IgD-negative memory B cell (primary cell): ENCODE measurements at regions not wholly inside any gene's neighbourhood (a gene's known extent, or its start where the extent isn't known, plus 50 kb on each side); places are given as distances from the start of the nearest gene placed in this dataset.
"Not testable (repeated sequence)": the region's sequence is repeated elsewhere in the genome, so short reads cannot be mapped to it uniquely, and the experiment has no call there.

ENCODE experiments used
- H3K27ac Mint-ChIP-seq, 3 donors: one replicate each; pipeline ENCODE4 v1.8.0; 2020 to 2022; ENCODE audit warnings: mild to moderate bottlenecking in 3 of 3, mixed read lengths in 3 of 3, moderate library complexity in 1 of 3
- H3K27me3 Mint-ChIP-seq: one replicate; pipeline ENCODE4 v1.8.0; 2021; ENCODE audit warnings: mixed read lengths
- H3K36me3 Mint-ChIP-seq: one replicate; pipeline ENCODE4 v1.8.0; 2020; ENCODE audit warnings: mild to moderate bottlenecking, mixed read lengths
- H3K4me1 Mint-ChIP-seq, 3 donors: one replicate each; pipeline ENCODE4 v1.8.0; 2020 to 2022; ENCODE audit warnings: mixed read lengths in 3 of 3, mild to moderate bottlenecking in 1 of 3
- H3K4me3 Mint-ChIP-seq, 4 donors: one replicate each; pipeline ENCODE4 v1.8.0; 2020 to 2022; ENCODE audit warnings: mild to moderate bottlenecking in 4 of 4, mixed read lengths in 4 of 4, moderate library complexity in 3 of 4
- H3K9me3 Mint-ChIP-seq, 3 donors: one replicate each; pipeline ENCODE4 v1.8.0; 2020 to 2021; ENCODE audit warnings: mixed read lengths in 3 of 3, mild to moderate bottlenecking in 1 of 3

DNA sequence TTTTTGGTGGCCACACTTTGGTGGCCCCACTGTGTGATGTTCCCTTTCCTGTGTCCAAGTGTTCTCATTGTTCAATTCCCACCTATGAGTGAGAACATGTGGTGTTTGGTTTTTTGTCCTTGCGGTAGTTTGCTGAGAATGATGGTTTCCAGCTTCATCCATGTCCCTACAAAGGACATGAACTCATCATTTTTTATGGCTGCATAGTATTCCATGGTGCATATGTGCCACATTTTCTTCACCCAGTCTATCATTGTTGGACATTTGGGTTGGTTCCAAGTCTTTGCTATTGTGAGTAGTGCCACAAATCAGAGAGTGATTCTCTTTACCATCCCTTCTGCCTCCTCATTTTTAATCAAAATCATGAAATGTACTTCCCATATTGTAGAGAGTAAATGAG is 114.0 kb upstream of the NR2F2 start:
- not testable (repeated sequence) for H3K27ac Mint-ChIP-seq, H3K27me3 Mint-ChIP-seq

DNA sequence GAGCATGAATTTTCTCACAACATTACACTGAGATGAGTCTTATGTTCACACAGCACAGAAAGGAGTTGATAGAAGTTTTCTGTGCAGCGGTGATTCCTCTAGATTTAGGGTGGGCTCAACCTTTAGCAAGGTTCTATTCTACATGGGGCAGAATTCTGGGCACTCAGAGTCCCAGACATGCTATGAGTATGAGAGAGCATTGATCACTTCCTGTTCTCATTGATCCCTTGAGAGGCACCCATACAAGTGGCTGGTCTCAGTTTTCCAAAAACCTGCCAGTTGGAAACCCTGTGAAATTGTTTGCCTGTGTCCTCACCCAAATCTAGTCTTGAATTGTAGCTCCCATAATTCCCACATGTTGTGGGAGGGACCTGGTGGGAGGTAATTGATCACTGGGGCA is 112.5 kb upstream of the NR2F2 start:
- Mint-ChIP-seq H3K4me3 (no peak overlapping the region), H3K4me1 (no peaks in the 10 kb centered on the region), H3K9me3 (peaks cover 4 to 6% (median 5%) of the 10 kb centered on the region in 3 donors), H3K36me3 (no peaks in the 10 kb centered on the region), H3K27ac (no peak overlapping the region), H3K27me3 (no peaks in the 10 kb centered on the region)

More for the DNA sequence above, 114.0 kb upstream of the NR2F2 start:
- not testable (repeated sequence) for H3K36me3 Mint-ChIP-seq, H3K4me1 Mint-ChIP-seq, H3K9me3 Mint-ChIP-seq, H3K4me3 Mint-ChIP-seq

DNA sequence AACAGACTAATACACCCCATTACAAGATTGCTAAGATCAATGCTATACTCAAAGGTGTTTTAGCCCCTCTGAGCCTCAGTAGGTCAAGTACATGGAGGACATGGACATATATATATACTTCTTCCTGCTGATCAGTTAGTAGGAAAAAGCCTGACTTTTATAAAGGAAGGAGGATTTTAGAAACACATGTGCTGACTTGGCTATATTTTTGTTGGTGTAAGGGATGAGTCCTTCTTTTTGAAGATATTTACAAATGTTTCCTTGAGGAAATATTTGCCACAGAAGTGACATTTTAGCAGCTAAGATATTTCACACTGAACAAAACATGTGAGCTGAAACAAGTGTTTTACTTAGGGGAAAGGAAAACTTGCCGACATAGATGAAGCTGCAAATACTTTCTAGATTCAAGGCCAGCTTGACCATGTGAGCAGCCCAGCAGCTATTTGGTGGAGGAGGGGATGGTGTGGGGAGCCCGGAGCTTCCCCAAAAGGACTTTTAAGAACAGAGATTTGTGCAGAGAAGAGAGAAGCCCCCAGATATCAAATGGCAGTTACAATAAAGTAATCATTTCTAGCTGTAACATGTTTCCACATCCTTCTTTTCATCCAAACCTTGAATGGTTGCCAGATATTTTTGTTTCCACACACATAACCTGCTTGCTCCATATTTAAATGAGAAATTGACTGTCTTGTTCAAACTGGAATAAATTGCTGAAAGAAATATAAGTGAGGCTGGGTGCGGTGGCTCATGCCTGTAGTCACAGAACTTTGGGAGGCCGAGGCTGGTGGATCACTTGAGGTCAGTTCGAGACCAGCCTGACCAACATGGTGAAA is 111.7 kb upstream of the NR2F2 start:
- no peaks in the 10 kb centered on the region for H3K36me3 Mint-ChIP-seq
- no peaks in the 10 kb centered on the region for H3K27me3 Mint-ChIP-seq
- H3K4me1 Mint-ChIP-seq: no peaks in the 10 kb centered on the region
- peaks cover 4 to 10% (median 5%) of the 10 kb centered on the region in 3 donors for H3K9me3 Mint-ChIP-seq
- no peak overlapping the region for H3K27ac Mint-ChIP-seq
- H3K4me3 Mint-ChIP-seq: no peak overlapping the region

DNA sequence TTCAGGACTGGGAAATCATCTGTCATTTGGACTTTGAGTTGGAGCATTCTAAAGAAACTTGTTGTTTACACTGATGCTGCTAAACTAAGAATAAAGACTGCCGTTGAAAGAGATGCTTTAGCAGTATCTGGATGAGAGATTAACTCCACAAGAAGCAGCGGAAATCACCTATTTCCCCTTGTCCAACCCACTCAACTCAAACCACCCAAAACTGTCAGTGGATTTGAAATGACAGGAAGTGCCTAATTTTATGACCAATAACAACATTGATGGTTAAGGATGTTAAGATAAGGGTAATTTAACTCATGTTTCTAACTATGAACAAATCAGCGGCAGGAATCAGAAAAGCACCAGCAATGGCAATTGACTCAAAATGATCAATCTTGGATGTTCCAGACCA is 110.8 kb upstream of the NR2F2 start:
- H3K4me3 Mint-ChIP-seq: no peak overlapping the region
- H3K36me3 Mint-ChIP-seq: no peaks in the 10 kb centered on the region
- H3K27me3 Mint-ChIP-seq: no peaks in the 10 kb centered on the region
- H3K27ac Mint-ChIP-seq: no peak overlapping the region
- H3K4me1 Mint-ChIP-seq: no peaks in the 10 kb centered on the region
- H3K9me3 Mint-ChIP-seq: peaks cover 4 to 10% (median 5%) of the 10 kb centered on the region in 3 donors

DNA sequence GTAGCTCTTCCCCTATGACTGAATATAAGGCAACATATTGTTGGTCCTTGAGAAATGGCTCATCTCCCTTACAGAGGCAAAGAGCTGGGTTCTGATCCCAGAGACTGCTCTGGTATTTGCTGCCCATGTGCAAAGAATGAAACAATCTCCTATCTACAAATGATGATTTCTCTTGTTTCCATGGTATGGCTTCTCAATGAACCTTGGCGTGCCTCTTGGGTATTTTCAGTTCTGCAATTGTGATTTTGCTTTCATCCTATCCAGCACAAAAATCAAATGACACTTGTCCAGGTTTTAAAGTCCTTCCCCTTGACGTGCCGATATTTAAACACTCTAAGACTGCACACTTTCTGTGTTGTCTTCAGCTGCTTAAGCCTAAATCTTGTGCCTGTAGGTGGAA is 109.8 kb upstream of the NR2F2 start:
- no peaks in the 10 kb centered on the region for H3K4me1 Mint-ChIP-seq
- no peaks in the 10 kb centered on the region for H3K36me3 Mint-ChIP-seq
- peaks cover 4 to 10% (median 5%) of the 10 kb centered on the region in 3 donors for H3K9me3 Mint-ChIP-seq
- H3K27me3 Mint-ChIP-seq: no peaks in the 10 kb centered on the region
- H3K27ac Mint-ChIP-seq: no peak overlapping the region
- no peak overlapping the region for H3K4me3 Mint-ChIP-seq

DNA sequence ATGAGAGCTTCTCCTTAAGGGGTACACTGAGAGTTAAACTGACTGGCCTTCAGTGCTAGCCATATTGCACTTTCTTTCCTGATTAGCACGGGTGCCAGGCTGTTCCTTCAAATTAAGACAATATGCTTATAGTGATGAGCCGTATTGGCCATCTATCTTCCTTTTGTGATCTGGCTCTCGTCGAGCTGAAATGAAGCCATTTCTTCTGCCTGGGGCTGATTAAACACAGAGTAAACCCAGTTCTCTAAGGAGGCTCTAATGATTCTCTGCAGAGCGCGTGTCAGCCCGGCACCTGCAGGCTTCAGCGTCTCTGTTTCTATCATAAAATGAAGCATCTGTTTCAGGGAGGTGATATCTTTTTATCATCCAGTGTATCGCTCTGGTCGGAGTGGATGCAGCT is 107.5 kb upstream of the NR2F2 start:
- Mint-ChIP-seq H3K27me3 (no peaks in the 10 kb centered on the region), H3K36me3 (no peaks in the 10 kb centered on the region), H3K4me1 (no peaks in the 10 kb centered on the region), H3K4me3 (no peak overlapping the region), H3K9me3 (peaks cover 0 to 10% (median 0%) of the 10 kb centered on the region in 3 donors), H3K27ac (no peak overlapping the region)

DNA sequence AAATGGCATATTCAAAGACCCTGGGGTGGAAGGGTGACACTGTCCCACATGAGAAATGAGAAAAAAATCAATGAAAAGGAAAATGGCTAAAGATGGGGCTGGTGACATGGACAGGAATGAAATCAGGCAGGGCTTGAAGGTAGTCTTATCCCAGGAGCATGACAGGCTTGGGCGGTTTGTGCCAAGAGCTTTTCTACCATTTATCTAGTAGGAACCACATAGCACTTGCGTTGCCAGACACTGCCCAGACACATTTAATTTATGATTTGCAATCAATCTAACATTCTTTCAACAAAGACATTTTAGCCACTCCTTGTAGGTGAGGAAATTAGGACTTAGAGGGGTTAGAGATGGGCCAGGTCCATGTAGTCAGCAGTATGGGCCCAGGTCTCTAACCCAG is 106.6 kb upstream of the NR2F2 start:
- Mint-ChIP-seq H3K4me3 (no peak overlapping the region), H3K27me3 (no peaks in the 10 kb centered on the region), H3K27ac (no peak overlapping the region), H3K4me1 (no peaks in the 10 kb centered on the region), H3K9me3 (peaks cover 0 to 9% (median 0%) of the 10 kb centered on the region in 3 donors), H3K36me3 (no peaks in the 10 kb centered on the region)

DNA sequence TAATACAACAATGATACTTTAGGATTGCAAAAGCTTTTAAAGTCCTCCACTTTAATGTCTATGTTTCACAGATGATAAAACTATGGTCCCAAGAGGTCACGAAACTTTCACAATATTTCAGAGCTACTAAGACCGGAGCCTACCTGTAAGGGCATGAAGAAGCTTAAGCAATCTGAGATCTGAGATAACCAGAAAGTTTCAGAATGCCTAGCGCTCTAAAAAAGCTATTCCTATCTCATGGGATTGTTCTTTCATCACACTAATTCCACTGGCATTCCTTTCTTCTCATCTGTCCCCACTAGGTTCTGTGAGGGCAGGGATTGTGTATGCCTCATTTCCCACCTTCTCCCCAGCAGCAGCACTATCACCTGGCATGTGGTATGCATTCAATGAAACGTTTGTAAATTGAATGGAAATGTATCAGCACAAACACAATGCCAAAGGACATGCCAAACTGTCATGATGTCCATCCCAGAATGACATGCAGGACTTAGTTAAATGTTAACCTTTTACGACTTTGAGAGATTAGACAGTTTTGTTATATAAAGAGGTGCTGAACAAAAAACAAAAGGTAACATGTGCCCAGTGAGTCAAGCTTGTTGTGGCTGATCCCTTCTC is 104.7 kb upstream of the NR2F2 start:
- Mint-ChIP-seq H3K4me3 (no peak overlapping the region), H3K27ac (no peak overlapping the region), H3K4me1 (no peaks in the 10 kb centered on the region), H3K27me3 (no peaks in the 10 kb centered on the region), H3K9me3 (peaks cover 0 to 7% (median under 1%) of the 10 kb centered on the region in 3 donors), H3K36me3 (no peaks in the 10 kb centered on the region)

DNA sequence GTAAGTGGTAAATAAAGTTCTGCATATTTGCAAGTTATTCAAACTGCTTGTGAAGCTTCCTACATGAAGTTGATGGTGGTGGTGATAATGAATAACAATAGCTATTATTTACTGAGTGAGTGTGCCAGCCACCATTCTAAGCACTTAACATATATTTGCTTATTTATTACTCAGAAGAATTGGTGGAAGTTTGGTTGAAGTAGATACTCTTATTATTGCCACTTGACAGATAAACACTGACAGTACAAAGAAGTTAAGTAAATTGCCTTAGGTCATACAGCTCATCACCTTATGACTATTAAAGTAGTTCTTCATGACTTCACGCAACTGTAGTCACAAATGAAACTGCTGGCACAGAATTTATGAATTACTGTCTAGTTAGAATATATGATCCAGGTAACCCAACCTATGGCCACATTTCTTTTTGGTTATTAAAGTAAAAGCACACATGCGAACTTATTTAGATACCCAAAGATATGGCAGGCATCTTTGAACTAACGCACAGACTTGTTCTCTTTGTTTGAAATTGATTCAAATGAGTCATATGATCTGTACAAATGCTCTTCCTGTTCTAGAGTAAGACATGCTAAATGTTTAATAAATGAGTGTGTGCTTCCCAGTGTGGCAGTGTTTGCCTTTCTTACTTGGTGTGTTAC is 99.8 kb upstream of the NR2F2 start:
- H3K27me3 Mint-ChIP-seq: no peaks in the 10 kb centered on the region
- no peaks in the 10 kb centered on the region for H3K4me1 Mint-ChIP-seq
- no peaks in the 10 kb centered on the region for H3K36me3 Mint-ChIP-seq
- H3K9me3 Mint-ChIP-seq: peaks cover 1 to 7% (median 6%) of the 10 kb centered on the region in 3 donors
- no peak overlapping the region for H3K4me3 Mint-ChIP-seq
- no peak overlapping the region for H3K27ac Mint-ChIP-seq

DNA sequence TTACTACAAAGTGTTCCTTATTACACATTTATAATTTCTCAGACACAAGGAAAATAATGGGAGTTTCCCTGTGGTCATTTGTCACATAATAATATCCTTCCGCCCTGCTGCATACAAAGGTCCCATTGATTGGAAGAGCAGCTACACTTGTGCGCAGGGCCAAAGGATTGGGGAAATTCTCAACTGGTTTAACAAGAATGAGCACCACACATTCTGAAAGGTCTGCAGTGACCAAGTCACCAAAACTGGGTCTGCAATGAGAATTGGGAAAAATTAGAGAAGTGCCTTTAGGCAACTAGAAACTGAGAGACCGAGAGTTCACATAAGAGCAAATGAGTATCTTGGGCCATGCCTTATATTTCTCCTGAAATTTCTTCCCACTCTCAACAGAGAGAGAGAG is 98.2 kb upstream of the NR2F2 start:
- Mint-ChIP-seq H3K36me3 (no peaks in the 10 kb centered on the region), H3K9me3 (peaks cover 1 to 7% (median 6%) of the 10 kb centered on the region in 3 donors), H3K4me3 (no peak overlapping the region), H3K4me1 (no peaks in the 10 kb centered on the region), H3K27me3 (no peaks in the 10 kb centered on the region), H3K27ac (no peak overlapping the region)

DNA sequence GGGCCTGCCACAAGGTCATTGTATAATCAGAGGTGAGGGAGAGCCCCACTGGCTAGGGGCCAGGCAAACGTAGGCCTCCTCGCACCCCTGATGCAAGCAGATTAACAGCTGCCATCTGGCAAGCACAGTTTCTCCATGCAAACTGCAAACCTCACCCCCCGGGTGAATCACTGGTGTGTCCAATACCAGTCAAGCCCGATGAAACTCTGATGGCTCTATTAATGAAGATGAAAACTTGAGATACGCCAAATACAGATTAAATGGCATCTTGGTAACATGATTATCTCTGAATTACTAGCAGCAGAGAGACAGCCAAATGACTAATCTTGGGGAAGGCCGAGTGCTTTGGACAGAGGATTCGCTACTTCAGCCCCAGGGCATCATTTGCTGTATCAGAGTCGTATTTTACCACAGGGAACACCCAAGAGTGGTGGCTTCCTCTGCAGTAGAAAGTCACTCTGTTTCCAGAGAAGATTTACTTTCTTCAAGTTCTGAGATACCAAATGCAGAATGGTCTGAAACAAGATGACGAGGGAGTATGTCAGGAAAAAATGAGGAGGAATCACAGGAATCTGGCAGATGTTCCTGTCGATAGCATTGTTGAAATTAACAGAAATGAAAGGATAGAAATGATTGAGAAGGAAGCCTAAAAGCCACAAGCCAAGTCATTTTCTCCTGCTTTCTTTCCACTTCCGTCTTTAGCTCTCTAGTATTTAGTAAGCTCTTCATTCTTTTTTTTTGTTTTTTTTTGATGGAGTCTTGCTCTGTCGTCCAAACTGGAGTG is 96.2 kb upstream of the NR2F2 start:
- Mint-ChIP-seq H3K27ac (no peak overlapping the region), H3K9me3 (peaks cover 0 to 7% (median 6%) of the 10 kb centered on the region in 3 donors), H3K4me1 (no peaks in the 10 kb centered on the region), H3K36me3 (no peaks in the 10 kb centered on the region), H3K4me3 (no peak overlapping the region), H3K27me3 (no peaks in the 10 kb centered on the region)

DNA sequence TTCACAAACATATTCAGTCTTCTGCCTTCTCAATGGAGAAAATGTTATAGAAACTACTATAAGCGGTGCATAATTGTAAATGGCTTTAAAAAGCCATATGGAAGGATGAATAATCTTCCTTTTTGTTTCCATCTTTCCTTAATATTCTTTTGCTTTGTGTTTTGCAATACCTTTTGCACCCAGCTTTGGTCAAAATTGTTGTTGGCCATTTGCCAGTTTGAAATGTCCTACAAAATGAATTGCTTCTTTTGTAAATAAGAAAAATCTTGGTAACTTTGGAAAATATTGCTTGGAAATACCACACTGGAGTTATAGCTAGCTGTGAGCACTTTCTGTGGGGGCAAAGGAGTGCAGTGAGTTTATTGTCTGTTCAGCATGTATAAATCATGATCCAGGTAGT is 93.5 kb upstream of the NR2F2 start:
- Mint-ChIP-seq H3K27ac (no peak overlapping the region), H3K27me3 (no peaks in the 10 kb centered on the region), H3K36me3 (no peaks in the 10 kb centered on the region), H3K9me3 (peaks cover 0 to 6% (median 3%) of the 10 kb centered on the region in 3 donors), H3K4me3 (no peak overlapping the region), H3K4me1 (no peaks in the 10 kb centered on the region)

DNA sequence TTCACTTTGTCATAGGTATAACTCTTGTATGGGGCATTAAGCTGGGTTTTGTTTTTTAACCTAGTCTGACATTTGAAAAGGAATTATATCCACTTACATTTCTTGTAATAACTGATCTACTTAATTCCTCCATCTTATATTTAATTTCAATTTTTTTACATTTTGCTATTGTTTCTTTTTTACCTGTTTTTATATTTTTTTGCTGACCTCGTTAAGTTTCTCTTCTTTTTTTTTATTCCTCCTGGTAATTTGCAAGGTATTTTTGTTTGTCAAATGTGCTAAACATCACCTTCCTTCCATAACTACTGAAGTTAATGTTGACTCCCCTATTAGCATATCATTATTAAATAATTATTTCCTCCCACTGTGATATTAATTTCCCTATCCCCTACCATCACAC is 87.7 kb upstream of the NR2F2 start:
- H3K36me3 Mint-ChIP-seq: no peaks in the 10 kb centered on the region
- H3K9me3 Mint-ChIP-seq: peaks cover 2 to 7% (median 5%) of the 10 kb centered on the region in 3 donors
- H3K4me1 Mint-ChIP-seq: no peaks in the 10 kb centered on the region
- H3K4me3 Mint-ChIP-seq: no peak overlapping the region
- no peak overlapping the region for H3K27ac Mint-ChIP-seq
- H3K27me3 Mint-ChIP-seq: no peaks in the 10 kb centered on the region

DNA sequence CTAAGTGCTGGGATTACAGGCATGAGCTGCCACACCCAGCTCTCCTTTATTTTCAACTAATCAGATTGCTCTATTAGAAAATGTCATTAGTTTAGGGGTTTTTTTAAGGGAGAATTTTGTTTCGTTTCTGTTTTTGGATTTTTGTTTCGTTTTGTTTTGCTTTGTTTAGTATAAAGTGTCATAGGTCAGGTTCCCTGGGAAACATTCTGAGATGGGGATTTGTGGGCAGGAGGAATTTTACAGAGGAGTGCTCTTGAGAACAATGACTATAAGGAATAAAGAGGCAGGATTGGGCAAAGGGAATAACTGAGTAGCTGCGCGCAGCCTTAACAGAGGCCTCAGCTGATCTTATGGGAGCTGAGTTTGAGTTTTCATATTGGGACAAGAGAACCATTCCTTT is 86.8 kb upstream of the NR2F2 start:
- Mint-ChIP-seq H3K36me3 (no peaks in the 10 kb centered on the region), H3K4me1 (no peaks in the 10 kb centered on the region), H3K27me3 (no peaks in the 10 kb centered on the region), H3K27ac (no peak overlapping the region), H3K9me3 (peaks cover 2 to 7% (median 6%) of the 10 kb centered on the region in 3 donors), H3K4me3 (no peak overlapping the region)

DNA sequence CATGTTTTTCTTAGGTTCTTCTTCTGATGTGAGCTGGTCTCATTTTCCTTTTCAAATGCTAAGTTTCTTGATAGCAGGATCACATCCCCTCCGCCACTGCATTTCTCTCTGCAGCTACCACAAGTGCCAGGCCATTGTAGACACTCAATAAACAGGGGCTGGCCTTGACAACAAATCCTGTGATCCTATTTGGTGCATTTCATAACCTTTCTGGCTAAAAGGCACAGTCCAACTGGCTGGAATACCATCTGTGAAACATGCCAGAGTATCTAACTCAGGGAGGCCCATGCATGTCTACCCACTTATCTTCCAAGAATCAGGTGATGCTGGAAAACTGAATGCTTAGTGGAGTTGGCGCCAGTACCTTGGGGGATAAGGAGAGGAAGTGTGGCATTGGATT is 85.2 kb upstream of the NR2F2 start:
- no peaks in the 10 kb centered on the region for H3K27me3 Mint-ChIP-seq
- H3K9me3 Mint-ChIP-seq: peaks cover 4 to 7% (median 6%) of the 10 kb centered on the region in 3 donors
- H3K4me3 Mint-ChIP-seq: no peak overlapping the region
- no peaks in the 10 kb centered on the region for H3K36me3 Mint-ChIP-seq
- no peak overlapping the region for H3K27ac Mint-ChIP-seq
- no peaks in the 10 kb centered on the region for H3K4me1 Mint-ChIP-seq
